BJ (cell line): ENCODE measurements at regions not wholly inside any gene's neighbourhood (a gene's known extent, or its start where the extent isn't known, plus 50 kb on each side); places are given as distances from the start of the nearest gene placed in this dataset.

Experiments
- CTCF ChIA-PET: fragments of 350-600 bp; formaldehyde crosslinking; extraction: SDS; loops from one replicate; lab custom pipeline; 2021; ENCODE audit warnings: antibody characterized with exemption, inconsistent platforms; lab: Yijun Ruan, JAX
- POLR2A ChIA-PET: fragments of 300-600 bp; sonication (Branson Sonifier 250); formaldehyde crosslinking; extraction: SDS; loops from one replicate; lab custom pipeline; 2021; ENCODE audit warnings: antibody characterized with exemption; lab: Charles Lee
- DNase-seq: peaks from one replicate; pipeline ENCODE4 v3.0.0-alpha.2; 2011; ENCODE audit warnings: low read depth
- H3K27me3 ChIP-seq: 2 replicates; pipeline ENCODE4 v1.6.0; 2011; ENCODE audit warnings: low read length; ENCODE audit not compliant: control insufficient read depth, insufficient read depth
- H3K36me3 ChIP-seq: 2 replicates; pipeline ENCODE4 v1.5.1; 2011; ENCODE audit warnings: low read length; ENCODE audit not compliant: control insufficient read depth, insufficient read depth
- H3K4me3 ChIP-seq: 2 replicates; pipeline ENCODE4 v1.5.1; 2011; ENCODE audit warnings: low read depth, mild to moderate bottlenecking, control low read depth, low read length
- TF ChIP-seq, protein P1 (sequence below): IDR thresholded peaks from 2 replicates; pipeline ENCODE4 v1.5.1; 2011; ENCODE audit warnings: low read depth, mild to moderate bottlenecking, control low read depth, inconsistent platforms, low read length, moderate library complexity; ENCODE audit not compliant: insufficient read depth

DNA sequence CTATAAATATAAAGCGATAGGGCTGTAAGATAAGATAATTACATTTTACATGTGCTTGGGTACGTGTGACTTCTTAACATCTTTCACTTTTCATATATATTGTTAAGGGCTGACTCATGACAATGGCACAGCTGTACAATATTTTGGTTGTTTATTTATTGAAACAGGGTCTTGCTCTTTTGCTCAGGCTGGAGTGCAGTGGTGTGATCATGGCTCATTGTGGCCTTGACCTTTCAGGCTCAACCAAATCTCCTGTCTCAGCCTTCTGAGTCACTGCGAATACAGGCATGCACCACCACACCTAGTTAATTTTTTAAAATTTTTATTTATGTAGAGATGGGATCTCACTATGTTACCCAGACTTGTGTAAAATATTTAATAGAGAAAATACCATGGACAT lies 2532.4 kb upstream of the PCDH20 start:
- POLR2A ChIA-PET, result no interaction called here
- no peaks in the 10 kb centered on the region for H3K27me3 ChIP-seq
- CTCF ChIA-PET, result no interaction called here
- no peak overlapping the region for H3K4me3 ChIP-seq
- TF ChIP-seq, protein P1, sequence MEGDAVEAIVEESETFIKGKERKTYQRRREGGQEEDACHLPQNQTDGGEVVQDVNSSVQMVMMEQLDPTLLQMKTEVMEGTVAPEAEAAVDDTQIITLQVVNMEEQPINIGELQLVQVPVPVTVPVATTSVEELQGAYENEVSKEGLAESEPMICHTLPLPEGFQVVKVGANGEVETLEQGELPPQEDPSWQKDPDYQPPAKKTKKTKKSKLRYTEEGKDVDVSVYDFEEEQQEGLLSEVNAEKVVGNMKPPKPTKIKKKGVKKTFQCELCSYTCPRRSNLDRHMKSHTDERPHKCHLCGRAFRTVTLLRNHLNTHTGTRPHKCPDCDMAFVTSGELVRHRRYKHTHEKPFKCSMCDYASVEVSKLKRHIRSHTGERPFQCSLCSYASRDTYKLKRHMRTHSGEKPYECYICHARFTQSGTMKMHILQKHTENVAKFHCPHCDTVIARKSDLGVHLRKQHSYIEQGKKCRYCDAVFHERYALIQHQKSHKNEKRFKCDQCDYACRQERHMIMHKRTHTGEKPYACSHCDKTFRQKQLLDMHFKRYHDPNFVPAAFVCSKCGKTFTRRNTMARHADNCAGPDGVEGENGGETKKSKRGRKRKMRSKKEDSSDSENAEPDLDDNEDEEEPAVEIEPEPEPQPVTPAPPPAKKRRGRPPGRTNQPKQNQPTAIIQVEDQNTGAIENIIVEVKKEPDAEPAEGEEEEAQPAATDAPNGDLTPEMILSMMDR, result no peak
- no peak for DNase-seq
- no peaks in the 10 kb centered on the region for H3K36me3 ChIP-seq

DNA sequence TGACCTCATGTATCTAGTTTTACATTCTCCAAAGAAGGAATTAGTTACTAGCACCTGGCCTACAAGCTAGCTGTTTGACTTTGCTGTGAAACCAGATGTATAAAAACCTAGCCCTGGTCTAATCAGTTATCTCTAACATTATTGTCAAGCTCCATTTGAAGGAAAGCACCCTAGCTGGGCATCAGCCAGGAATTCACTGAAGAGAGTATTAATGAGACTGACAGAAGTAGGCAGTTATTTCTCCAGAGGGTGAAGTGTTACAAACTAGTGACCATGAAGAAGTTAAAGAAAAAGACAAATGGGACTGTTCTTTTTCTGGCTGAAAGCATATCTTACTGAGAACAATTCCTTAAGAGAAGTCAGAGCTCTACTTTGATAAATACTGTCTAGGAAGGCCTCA lies 2529.3 kb upstream of the PCDH20 start:
- H3K27me3 ChIP-seq, result no peaks in the 10 kb centered on the region
- TF ChIP-seq, protein P1, result no peak
- H3K4me3 ChIP-seq, result no peak overlapping the region
- H3K36me3 ChIP-seq, result no peaks in the 10 kb centered on the region
- no peak for DNase-seq
- ChIA-PET POLR2A (no interaction called here), CTCF (no interaction called here)

DNA sequence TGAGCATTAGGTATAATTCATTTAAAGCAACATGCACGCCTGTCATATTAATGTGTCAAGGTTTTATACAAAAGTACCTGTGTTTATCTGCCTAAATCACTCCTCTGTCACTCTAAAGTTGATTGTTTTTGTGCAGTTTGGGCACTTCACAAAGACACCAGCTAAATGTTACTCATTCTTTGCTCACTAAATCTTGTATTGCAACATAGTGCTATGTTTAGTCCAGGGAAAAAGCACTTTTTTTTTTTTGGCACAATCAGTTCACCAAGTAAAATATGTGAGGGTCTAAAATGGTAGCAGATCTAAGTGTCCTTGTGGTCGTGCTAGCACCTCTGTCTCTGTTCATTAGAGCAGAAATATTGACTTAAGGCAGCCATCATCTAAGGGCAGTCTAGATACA lies 2526.7 kb upstream of the PCDH20 start:
- CTCF ChIA-PET, result no interaction called here
- H3K36me3 ChIP-seq, result no peaks in the 10 kb centered on the region
- no peak for DNase-seq
- no peak overlapping the region for H3K4me3 ChIP-seq
- POLR2A ChIA-PET, result no interaction called here
- no peaks in the 10 kb centered on the region for H3K27me3 ChIP-seq
- TF ChIP-seq, protein P1, result no peak

DNA sequence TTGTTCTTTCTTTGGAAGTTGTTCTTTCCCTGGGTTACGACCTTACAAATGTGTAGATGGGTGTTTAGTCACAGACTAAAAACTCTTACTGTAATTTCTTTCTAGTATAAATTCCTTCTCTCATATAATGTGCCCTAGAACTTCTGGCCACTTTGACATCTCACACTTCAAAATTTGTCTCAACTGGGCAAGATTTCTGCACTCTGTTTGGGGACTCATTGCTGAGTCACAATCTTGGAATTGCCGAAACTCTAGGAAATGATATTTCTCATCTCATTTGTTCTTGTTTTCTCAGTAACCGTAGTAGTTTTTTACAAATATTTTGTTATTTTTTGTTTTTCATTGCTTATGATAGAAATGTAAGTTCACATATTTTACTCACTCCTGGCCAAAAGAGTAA lies 2523.2 kb upstream of the PCDH20 start:
- ChIA-PET CTCF (no interaction called here), POLR2A (no interaction called here)
- DNase-seq, result peak; percentile 1
- Histone ChIP-seq H3K27me3 (no peaks in the 10 kb centered on the region), H3K36me3 (no peaks in the 10 kb centered on the region), H3K4me3 (no peak overlapping the region)
- TF ChIP-seq, protein P1, result no peak

DNA sequence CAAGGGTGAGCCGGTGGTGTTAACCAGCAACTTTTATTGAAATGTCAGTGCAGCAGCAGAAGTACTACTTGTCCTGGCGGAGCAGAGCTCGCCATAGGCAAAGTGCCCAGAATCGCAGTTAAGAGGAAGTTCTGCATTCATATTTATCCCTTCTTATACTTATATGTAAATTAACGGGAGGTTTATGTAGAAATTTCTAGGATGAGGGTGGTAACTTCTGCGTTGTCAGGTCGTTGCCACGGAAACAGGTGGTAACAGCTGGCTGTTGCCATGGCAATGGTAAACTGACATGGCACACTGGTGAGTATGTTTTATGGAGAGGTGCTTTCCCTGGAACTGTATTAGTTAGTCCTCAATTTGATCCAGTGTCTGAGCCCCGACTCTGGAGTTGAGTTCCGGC lies 2494.9 kb upstream of the PCDH20 start:
- ChIA-PET POLR2A (no interaction called here), CTCF (no interaction called here)
- no peak overlapping the region for H3K4me3 ChIP-seq
- TF ChIP-seq, protein P1, result no peak
- H3K36me3 ChIP-seq, result no peaks in the 10 kb centered on the region
- DNase-seq, result no peak
- H3K27me3 ChIP-seq, result no peaks in the 10 kb centered on the region
